ENCODE measurements at regions not wholly inside any gene's neighbourhood (a gene's known extent, or its start where the extent isn't known, plus 50 kb on each side); places are given as distances from the start of the nearest gene placed in this dataset.

GRCh38 chr3:96319166-96319565 lies 495.2 kb upstream of the EPHA6 start:
- TF ChIP-seq POLR2A (IDR thresholded peaks at IDR 0.05) (no peak), CTCF (IDR thresholded peaks at IDR 0.05) (no peak)

All from thyroid gland (tissue), 4 donors.